ENCODE measurements at regions not wholly inside any gene's neighbourhood (a gene's known extent, or its start where the extent isn't known, plus 50 kb on each side); places are given as distances from the start of the nearest gene placed in this dataset.
"Not testable (repeated sequence)": the region's sequence is repeated elsewhere in the genome, so short reads cannot be mapped to it uniquely, and the experiment has no call there.

DNA sequence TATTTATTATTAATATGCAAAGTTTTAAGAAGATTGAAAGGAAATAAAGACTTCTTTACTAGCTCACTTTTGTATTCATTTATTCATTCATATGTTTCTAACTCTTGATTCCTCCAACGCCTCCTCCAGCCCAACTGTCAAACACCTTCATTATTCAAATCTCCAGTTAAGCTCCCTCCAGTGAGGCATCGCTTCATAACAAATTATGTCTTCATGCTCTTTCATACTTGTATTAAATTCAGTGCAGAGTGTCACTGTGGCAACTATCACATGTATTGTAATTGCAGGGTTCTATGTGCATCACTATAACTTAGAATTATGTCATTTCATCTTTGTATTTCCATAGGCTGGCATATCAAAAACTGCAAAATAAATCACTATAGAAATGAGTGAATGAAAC, 1394.2 kb upstream of the PCDH7 start:
- no peak overlapping the region for H3K4me3 ChIP-seq (ENCODE audit: low read depth, low read length)
- DNase-seq (ENCODE audit: low read depth), result no peak
- no peak for TF ChIP-seq CTCF (IDR thresholded peaks at IDR 0.05; ENCODE audit: low read depth, low read length, missing control alignments)
- in situ Hi-C loops (cut with HindIII; ENCODE audit: low sequenced_read_pairs), result no loop called here

DNA sequence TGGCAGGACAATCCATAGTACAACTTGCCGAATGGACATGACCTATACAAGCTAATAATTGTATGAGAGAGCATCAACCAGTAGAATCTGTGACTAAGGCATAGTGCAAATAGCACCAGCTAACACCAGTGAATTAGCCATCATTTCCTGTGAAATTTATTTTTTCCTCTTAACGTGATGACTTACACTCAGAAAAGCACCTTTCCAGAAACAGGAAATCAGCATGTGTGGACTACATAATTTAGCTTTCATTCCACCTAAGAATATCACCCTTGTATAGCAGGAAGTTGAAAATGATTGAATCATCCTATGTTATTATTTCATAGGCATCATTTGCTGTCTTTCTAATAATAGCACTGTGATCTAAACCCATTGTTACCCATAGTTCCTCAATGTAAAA, 1393.4 kb upstream of the PCDH7 start:
- TF ChIP-seq CTCF (IDR thresholded peaks at IDR 0.05; ENCODE audit: low read depth, low read length, missing control alignments), result no peak
- in situ Hi-C loops (cut with HindIII; ENCODE audit: low sequenced_read_pairs), result no loop called here
- DNase-seq (ENCODE audit: low read depth), result no peak
- H3K4me3 ChIP-seq (ENCODE audit: low read depth, low read length), result no peak overlapping the region

DNA sequence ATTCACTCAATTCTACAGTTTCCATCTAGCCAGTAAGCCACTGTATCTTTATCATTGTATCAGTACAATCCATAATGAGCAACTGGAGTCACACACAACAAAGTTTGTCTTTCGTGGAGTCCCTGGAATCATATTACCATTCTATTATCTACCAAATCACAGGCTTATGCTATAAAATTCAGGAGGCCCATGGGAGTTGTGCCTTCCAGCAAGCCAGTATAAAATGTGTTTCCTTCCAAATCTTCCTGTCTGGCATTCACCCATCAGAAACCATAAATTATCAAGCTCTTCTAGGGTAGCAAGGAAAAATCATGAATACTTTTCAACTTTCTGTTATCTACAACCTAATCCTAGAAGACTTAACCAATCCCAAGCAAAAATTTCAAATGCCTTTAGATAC, 1383.3 kb upstream of the PCDH7 start:
- in situ Hi-C loops (cut with HindIII; ENCODE audit: low sequenced_read_pairs), result no loop called here
- no peak for TF ChIP-seq CTCF (IDR thresholded peaks at IDR 0.05; ENCODE audit: low read depth, low read length, missing control alignments)
- no peak overlapping the region for H3K4me3 ChIP-seq (ENCODE audit: low read depth, low read length)
- DNase-seq (ENCODE audit: low read depth), result no peak

DNA sequence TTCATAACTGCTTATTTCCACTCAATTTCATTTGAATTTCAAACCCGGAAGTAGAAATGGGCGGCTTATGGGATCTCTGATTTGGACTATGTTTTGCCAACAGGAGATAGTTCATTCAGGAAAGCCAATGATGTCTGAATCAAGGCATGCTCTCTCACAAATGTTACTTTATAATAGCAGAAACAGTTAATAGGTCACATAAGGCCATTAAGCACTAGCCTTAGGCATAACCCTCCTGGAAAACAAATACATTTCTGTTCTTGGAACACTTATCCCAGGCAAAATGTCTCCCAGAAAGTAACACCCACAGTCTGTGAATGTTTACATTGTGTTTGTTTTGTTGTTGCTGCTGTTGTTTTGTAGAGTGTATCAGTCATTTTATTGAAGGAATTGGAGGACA, 1347.2 kb upstream of the PCDH7 start:
- TF ChIP-seq CTCF (IDR thresholded peaks at IDR 0.05; ENCODE audit: low read depth, low read length, missing control alignments), result no peak
- in situ Hi-C loops (cut with HindIII; ENCODE audit: low sequenced_read_pairs), result no loop called here
- no peak overlapping the region for H3K4me3 ChIP-seq (ENCODE audit: low read depth, low read length)
- no peak for DNase-seq (ENCODE audit: low read depth)

DNA sequence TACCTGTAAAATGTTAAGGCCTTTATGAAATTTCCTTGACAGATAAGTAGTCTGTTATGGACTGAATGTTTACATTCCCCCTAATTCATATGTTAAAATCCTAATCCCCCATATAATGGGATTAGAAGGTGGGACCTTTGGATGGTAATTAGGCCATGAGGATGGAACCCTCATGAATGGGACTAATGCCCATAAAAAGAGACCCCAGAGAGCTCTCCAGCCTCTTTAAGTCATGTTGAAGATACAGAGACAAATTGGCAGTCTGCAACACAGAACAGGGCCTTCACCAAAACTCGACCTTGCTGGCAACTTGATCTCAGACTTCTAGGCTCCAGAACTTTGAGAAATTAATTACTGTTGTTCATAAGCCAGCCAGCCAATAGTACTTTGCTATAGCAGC, 1344.5 kb upstream of the PCDH7 start:
- no peak for TF ChIP-seq CTCF (IDR thresholded peaks at IDR 0.05; ENCODE audit: low read depth, low read length, missing control alignments)
- H3K4me3 ChIP-seq (ENCODE audit: low read depth, low read length), result no peak overlapping the region
- in situ Hi-C loops (cut with HindIII; ENCODE audit: low sequenced_read_pairs), result no loop called here
- no peak for DNase-seq (ENCODE audit: low read depth)

DNA sequence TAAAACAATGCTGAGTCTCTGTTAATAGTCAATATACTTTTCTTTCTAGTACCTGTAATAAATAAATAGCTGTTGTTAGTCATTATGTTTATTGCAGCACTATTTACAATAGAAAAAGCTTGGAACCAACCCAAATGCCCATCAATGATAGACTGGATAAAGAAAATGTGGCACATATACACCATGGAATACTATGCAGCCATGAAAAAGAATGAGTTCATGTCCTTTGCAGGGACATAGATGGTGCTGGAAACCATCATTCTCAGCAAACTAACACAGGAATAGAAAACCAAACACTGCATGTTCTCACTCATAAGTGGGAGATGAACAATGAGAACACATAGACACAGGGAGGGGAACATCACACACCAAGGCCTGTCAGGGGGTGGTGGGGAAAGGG, 1341.9 kb upstream of the PCDH7 start:
- H3K4me3 ChIP-seq (ENCODE audit: low read depth, low read length); in situ Hi-C loops (cut with HindIII; ENCODE audit: low sequenced_read_pairs); DNase-seq (ENCODE audit: low read depth): not testable (repeated sequence)

DNA sequence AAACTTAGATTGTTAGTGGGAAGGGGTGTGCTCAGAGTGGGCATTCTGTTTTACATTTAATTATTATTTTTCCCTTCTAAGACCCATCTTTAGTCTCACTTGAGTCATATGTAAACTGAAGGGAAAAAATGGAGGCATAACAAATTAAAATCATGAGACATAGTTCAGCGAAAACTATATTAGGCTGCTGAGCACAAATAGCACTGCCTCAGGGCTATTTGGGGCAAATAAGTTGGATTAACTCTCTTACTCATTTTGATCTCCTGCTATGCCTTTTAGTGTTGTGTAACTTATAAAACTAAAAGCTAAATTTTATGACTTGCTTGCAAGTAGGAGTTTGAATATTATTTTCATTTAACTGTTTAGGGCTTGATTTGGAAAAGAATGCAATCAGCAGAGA, 1329.2 kb upstream of the PCDH7 start:
- no peak overlapping the region for H3K4me3 ChIP-seq (ENCODE audit: low read depth, low read length)
- in situ Hi-C loops (cut with HindIII; ENCODE audit: low sequenced_read_pairs), result no loop called here
- no peak for DNase-seq (ENCODE audit: low read depth)
- TF ChIP-seq CTCF (IDR thresholded peaks at IDR 0.05; ENCODE audit: low read depth, low read length, missing control alignments), result no peak

Data from astrocyte of the cerebellum (primary cell).